AG04450 (cell line): ENCODE measurements at regions not wholly inside any gene's neighbourhood (a gene's known extent, or its start where the extent isn't known, plus 50 kb on each side); places are given as distances from the start of the nearest gene placed in this dataset.

Experiments
- CTCF ChIA-PET: fragments of 300-600, 350-600 bp; formaldehyde crosslinking; extraction: SDS; loops from one replicate; lab custom pipeline; 2022; ENCODE audit warnings: antibody characterized with exemption, inconsistent platforms; lab: Charles Lee
- POLR2A ChIA-PET: fragments of 350-600 bp; formaldehyde crosslinking; extraction: SDS; loops from one replicate; lab custom pipeline; 2021; ENCODE audit warnings: antibody characterized with exemption, inconsistent platforms; lab: Yijun Ruan, JAX
- DNase-seq: peaks from one replicate; pipeline ENCODE4 v3.0.0-alpha.2; 2011; ENCODE audit warnings: low read depth, low spot score
- H3K27ac ChIP-seq: one replicate; pipeline ENCODE4 v1.5.1; 2012; ENCODE audit warnings: low read depth, low read length, control low read depth
- H3K27me3 ChIP-seq: one replicate; pipeline ENCODE4 v1.6.0; 2012; ENCODE audit warnings: low read length; ENCODE audit not compliant: control insufficient read depth, insufficient read depth
- H3K4me3 ChIP-seq: 2 replicates; pipeline ENCODE4 v1.5.1; 2011; ENCODE audit warnings: mild to moderate bottlenecking, low read depth, low read length, control low read depth
- H3K9me3 ChIP-seq: 2 replicates; pipeline ENCODE4 v1.5.1; 2012; ENCODE audit warnings: low read length; ENCODE audit not compliant: control insufficient read depth, insufficient read depth
- TF ChIP-seq, protein P1 (sequence below): IDR thresholded peaks from 2 replicates; pipeline ENCODE4 v1.5.1; 2011; ENCODE audit warnings: low read depth, low read length, control low read depth, inconsistent platforms

GRCh38 chr4:57333684-57334083, 223.5 kb upstream of the IGFBP7 start:
- TF ChIP-seq, protein P1, sequence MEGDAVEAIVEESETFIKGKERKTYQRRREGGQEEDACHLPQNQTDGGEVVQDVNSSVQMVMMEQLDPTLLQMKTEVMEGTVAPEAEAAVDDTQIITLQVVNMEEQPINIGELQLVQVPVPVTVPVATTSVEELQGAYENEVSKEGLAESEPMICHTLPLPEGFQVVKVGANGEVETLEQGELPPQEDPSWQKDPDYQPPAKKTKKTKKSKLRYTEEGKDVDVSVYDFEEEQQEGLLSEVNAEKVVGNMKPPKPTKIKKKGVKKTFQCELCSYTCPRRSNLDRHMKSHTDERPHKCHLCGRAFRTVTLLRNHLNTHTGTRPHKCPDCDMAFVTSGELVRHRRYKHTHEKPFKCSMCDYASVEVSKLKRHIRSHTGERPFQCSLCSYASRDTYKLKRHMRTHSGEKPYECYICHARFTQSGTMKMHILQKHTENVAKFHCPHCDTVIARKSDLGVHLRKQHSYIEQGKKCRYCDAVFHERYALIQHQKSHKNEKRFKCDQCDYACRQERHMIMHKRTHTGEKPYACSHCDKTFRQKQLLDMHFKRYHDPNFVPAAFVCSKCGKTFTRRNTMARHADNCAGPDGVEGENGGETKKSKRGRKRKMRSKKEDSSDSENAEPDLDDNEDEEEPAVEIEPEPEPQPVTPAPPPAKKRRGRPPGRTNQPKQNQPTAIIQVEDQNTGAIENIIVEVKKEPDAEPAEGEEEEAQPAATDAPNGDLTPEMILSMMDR, result no peak
- H3K4me3 ChIP-seq, result no peak overlapping the region
- DNase-seq, result no peak
- H3K9me3 ChIP-seq, result no peaks in the 10 kb centered on the region
- peaks cover 2% of the 10 kb centered on the region for H3K27me3 ChIP-seq
- H3K27ac ChIP-seq, result no peak overlapping the region
- POLR2A ChIA-PET, result no interaction called here
- CTCF ChIA-PET, result no interaction called here

DNA sequence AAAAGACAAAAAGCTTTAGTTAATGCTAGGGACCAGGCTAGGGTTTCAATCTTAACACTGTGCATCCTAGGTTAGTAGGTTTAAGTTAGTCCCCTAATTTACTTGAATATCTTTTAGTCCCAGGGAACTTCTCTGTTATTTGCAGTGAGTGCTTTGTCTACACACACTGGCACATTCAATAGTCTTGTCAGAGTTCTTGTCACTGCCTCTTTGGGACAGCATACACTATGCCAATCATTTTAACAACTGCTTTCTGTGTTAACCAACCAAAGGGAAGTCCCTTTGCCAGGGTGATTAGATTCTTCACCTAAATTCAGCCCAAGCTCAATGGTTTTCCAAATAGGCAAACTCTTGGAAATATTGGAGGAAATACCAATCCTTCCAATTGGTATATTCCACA, 221.8 kb upstream of the IGFBP7 start:
- CTCF ChIA-PET, result no interaction called here
- no peaks in the 10 kb centered on the region for H3K9me3 ChIP-seq
- POLR2A ChIA-PET, result no interaction called here
- H3K4me3 ChIP-seq, result no peak overlapping the region
- DNase-seq, result no peak
- no peaks in the 10 kb centered on the region for H3K27me3 ChIP-seq
- TF ChIP-seq, protein P1, result no peak
- H3K27ac ChIP-seq, result no peak overlapping the region

DNA sequence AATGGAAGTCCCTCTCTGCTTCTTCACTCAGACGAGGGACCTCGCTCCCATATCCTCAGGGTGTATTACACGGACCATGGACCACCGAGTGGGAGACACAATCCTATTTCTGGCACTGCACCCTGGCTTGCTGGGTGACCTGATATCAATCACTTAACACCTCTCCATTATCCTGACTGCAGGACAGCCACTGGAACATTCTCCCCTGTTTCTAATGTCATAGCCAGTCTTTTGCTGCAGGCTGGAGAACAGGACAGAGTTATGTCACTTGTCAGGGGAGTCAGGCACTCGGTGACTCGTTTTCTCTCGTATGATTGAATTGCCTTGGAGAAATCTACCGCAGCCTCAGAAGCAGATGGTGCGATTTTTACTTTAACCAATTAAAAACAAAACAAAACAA, 219.1 kb upstream of the IGFBP7 start:
- Histone ChIP-seq H3K27me3 (no peaks in the 10 kb centered on the region), H3K27ac (no peak overlapping the region), H3K9me3 (no peaks in the 10 kb centered on the region), H3K4me3 (no peak overlapping the region)
- POLR2A ChIA-PET, result no interaction called here
- no peak for DNase-seq
- TF ChIP-seq, protein P1, result no peak
- CTCF ChIA-PET, result no interaction called here

- CTCF ChIA-PET, result no interaction called here
Measured at GRCh38 chr4:57324673-57325307, 214.6 kb upstream of the IGFBP7 start.

DNA sequence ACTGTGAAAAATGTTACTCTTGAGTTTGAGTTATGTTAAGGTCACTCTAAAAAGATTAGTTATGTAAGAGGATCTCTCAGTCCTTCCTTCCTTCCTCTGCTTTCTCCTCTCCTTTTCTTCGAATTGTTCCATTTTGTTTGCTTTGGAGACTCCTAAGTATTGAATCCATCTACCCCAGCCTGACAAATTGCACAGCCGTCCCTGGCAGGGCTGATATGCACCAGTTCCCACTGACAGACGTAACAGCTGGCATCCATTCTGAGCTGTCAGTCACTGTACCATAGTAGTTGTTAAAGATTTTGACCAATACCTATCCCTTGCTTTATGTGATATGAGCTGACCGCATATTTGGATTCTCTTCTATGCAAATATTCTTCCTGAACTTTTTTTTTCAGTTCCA, 210.7 kb upstream of the IGFBP7 start:
- H3K9me3 ChIP-seq, result no peaks in the 10 kb centered on the region
- no peak for DNase-seq
- TF ChIP-seq, protein P1, result no peak
- H3K27me3 ChIP-seq, result no peaks in the 10 kb centered on the region
- no peak overlapping the region for H3K27ac ChIP-seq
- H3K4me3 ChIP-seq, result no peak overlapping the region
- ChIA-PET CTCF (no interaction called here), POLR2A (no interaction called here)

More at GRCh38 chr4:57324673-57325307, 214.6 kb upstream of the IGFBP7 start:
- TF ChIP-seq, protein P1, result no peak
- H3K9me3 ChIP-seq, result no peaks in the 10 kb centered on the region
- POLR2A ChIA-PET, result interaction anchor here (0.8 kb wide), 1 partner anchor 27 kb away, joined by 3 read pairs; no protein-coding TSS in a partner anchor
- no peak for DNase-seq
- H3K27ac ChIP-seq, result no peak overlapping the region
- no peak overlapping the region for H3K4me3 ChIP-seq
- no peaks in the 10 kb centered on the region for H3K27me3 ChIP-seq
